K562 (cell line): ENCODE measurements at regions not wholly inside any gene's neighbourhood (a gene's known extent, or its start where the extent isn't known, plus 50 kb on each side); places are given as distances from the start of the nearest gene placed in this dataset.

ENCODE experiments used
- ATAC-seq: fragments of 200-7000 bp; cut with Tn5 transposase; 3 replicates; pipeline ENCODE4 v1.9.1; 2020; ENCODE audit warnings: moderate library complexity
- BruUV-seq: library from RNA; stranded (reverse); fragments of 400-500 nt; replicated peaks from 2 replicates; lab custom pipeline; 2021; lab: Mats Ljungman, UMichigan
- CTCF ChIA-PET: fragments of 300-600 bp; formaldehyde crosslinking; extraction: SDS; loops from one replicate; lab custom pipeline; 2021; ENCODE audit warnings: low intra/inter-chr PET ratio; lab: Yijun Ruan, JAX
- POLR2A ChIA-PET: fragments of 300-600, 350-650 bp; sonication (Branson Sonifier 250); formaldehyde crosslinking; extraction: SDS; loops from one replicate; lab custom pipeline; 2021; ENCODE audit warnings: antibody characterized with exemption, inconsistent platforms; lab: Yijun Ruan, JAX
- DNase-seq, 4 experiments: peaks; one replicate each; pipeline versions ENCODE4 v3.0.0 to v3.0.0-alpha.2; 2011 to 2018; ENCODE audit warnings: low spot score in 3 of 4, mixed read lengths in 3 of 4; ENCODE audit errors: extremely low read depth in 1 of 4
- FAIRE-seq: peaks from 2 replicates; lab custom pipeline; 2011; peaks lifted over from hg19 to GRCh38; lab: Jason Lieb, UNC
- H2AFZ ChIP-seq: 2 replicates; pipeline ENCODE4 v1.6.0; 2011; ENCODE audit warnings: low read depth, low read length, control low read depth, inconsistent platforms
- H3K27ac ChIP-seq: fragments of 200-600 bp; 3 replicates; pipeline ENCODE4 v1.8.0; 2011; ENCODE audit warnings: low read depth, mild to moderate bottlenecking, control low read depth, inconsistent platforms, low read length, moderate library complexity, mixed read lengths; ENCODE audit errors: extremely low read depth
- H3K27me3 ChIP-seq, 2 experiments: fragments of 300-600 bp in 1 of 2; 2 replicates in 1 of 2; 3 replicates in 1 of 2; pipeline versions ENCODE4 v1.6.0 to v1.8.0; 2011; ENCODE audit warnings: inconsistent platforms in 2 of 2, low read length in 2 of 2, mild to moderate bottlenecking in 1 of 2, mixed read lengths in 1 of 2, moderate library complexity in 1 of 2; ENCODE audit not compliant: control insufficient read depth in 2 of 2, insufficient read depth in 2 of 2
- H3K36me3 ChIP-seq: fragments of 300-600 bp; 3 replicates; pipeline ENCODE4 v1.8.0; 2011; ENCODE audit warnings: mild to moderate bottlenecking, low read length, inconsistent platforms; ENCODE audit not compliant: control insufficient read depth, insufficient read depth
- H3K4me1 ChIP-seq, 2 experiments: fragments of 200-600 bp in 1 of 2; replicated peaks in 1 of 2; 2 replicates in 1 of 2; 3 replicates in 1 of 2; pipeline versions ENCODE4 v1.5.1 to v1.8.0; 2011; ENCODE audit warnings: inconsistent platforms in 2 of 2, low read length in 2 of 2, mild to moderate bottlenecking in 1 of 2, mixed read lengths in 1 of 2, moderate library complexity in 1 of 2; ENCODE audit not compliant: control insufficient read depth in 2 of 2, insufficient read depth in 2 of 2
- H3K4me2 ChIP-seq: 2 replicates; pipeline ENCODE4 v1.6.1; 2011; ENCODE audit warnings: low read length, control low read depth, inconsistent platforms, mixed read lengths; ENCODE audit not compliant: insufficient read depth
- H3K4me3 ChIP-seq: fragments of 200-600 bp; sonication (generic), shearing (Covaris generic); 2 replicates; pipeline ENCODE4 v1.5.1; 2016; ENCODE audit warnings: control low read depth, inconsistent platforms
- H3K79me2 ChIP-seq: fragments of 200-600 bp; 3 replicates; pipeline ENCODE4 v1.8.0; 2011; ENCODE audit warnings: low read length, inconsistent platforms; ENCODE audit not compliant: control insufficient read depth, insufficient read depth
- H3K9ac ChIP-seq, 2 experiments: 2 replicates each; pipeline versions ENCODE4 v1.6.0 to v1.6.1; 2011; ENCODE audit warnings: low read depth in 2 of 2, low read length in 2 of 2, control low read depth in 1 of 2, inconsistent platforms in 1 of 2, mild to moderate bottlenecking in 1 of 2, mixed read lengths in 1 of 2; ENCODE audit not compliant: insufficient read depth in 1 of 2
- H3K9me1 ChIP-seq: one replicate; pipeline ENCODE4 v1.6.0; 2011; ENCODE audit warnings: inconsistent platforms, mild to moderate bottlenecking, low read length, moderate library complexity; ENCODE audit not compliant: control insufficient read depth, insufficient read depth
- H3K9me3 ChIP-seq: replicated peaks from 2 replicates; pipeline ENCODE4 v1.5.1; 2011; ENCODE audit warnings: low read depth, low read length, inconsistent platforms; ENCODE audit not compliant: control insufficient read depth, insufficient read depth
- H4K20me1 ChIP-seq: replicated peaks from 2 replicates; pipeline ENCODE4 v1.6.1; 2011; ENCODE audit warnings: low read length, inconsistent platforms, mixed read lengths; ENCODE audit not compliant: control insufficient read depth, insufficient read depth
- CTBP1 ChIP-seq: fragments of 450-650 bp; IDR thresholded peaks from 2 replicates; pipeline ENCODE4 v1.6.1; 2016; ENCODE audit warnings: borderline replicate concordance
- GTF2E2 ChIP-seq: fragments of 200-800 bp; sonication (Bioruptor generic); IDR thresholded peaks from 2 replicates; pipeline ENCODE4 v1.6.1; 2016; ENCODE audit warnings: missing genetic modification characterization, missing compliant biosample characterization
- HDGF ChIP-seq: fragments of 450-650 bp; IDR thresholded peaks from 2 replicates; pipeline ENCODE4 v1.6.1; 2016
- HLTF ChIP-seq: fragments of 450-650 bp; IDR thresholded peaks from 2 replicates; pipeline ENCODE4 v1.6.1; 2016
- KDM5B ChIP-seq: fragments of 200-600 bp; sonication (generic); IDR thresholded peaks from 2 replicates; pipeline ENCODE4 v1.6.1; 2012; ENCODE audit warnings: low read depth, mild to moderate bottlenecking, moderate library complexity, low read length, control low read depth, inconsistent platforms; ENCODE audit not compliant: insufficient replicate concordance
- MTA3 ChIP-seq: fragments of 450-650 bp; formaldehyde crosslinking; IDR thresholded peaks from 2 replicates; pipeline ENCODE4 v1.6.1; 2017; ENCODE audit warnings: mild to moderate bottlenecking, borderline replicate concordance
- NFYB ChIP-seq: IDR thresholded peaks from 2 replicates; pipeline ENCODE4 v1.6.1; 2011; ENCODE audit warnings: mild to moderate bottlenecking, moderate library complexity; ENCODE audit not compliant: insufficient read length; ENCODE audit errors: extremely low read depth
- NR4A1 ChIP-seq, 2 experiments: fragments of 250-450 bp in 1 of 2; fragments of 450-650 bp in 1 of 2; sonication (Bioruptor Pico) in 1 of 2; IDR thresholded peaks; 2 replicates each; pipeline versions ENCODE4 v1.4.0 to v1.6.1; 2016 to 2020; ENCODE audit warnings: mild to moderate bottlenecking in 2 of 2, missing compliant biosample characterization in 1 of 2, missing genetic modification characterization in 1 of 2, moderate library complexity in 1 of 2
- RBBP5 ChIP-seq: fragments of 200-600 bp; sonication (generic); IDR thresholded peaks from 2 replicates; pipeline ENCODE4 v1.6.1; 2012; ENCODE audit warnings: borderline replicate concordance, mild to moderate bottlenecking, low read length, control low read depth, inconsistent platforms; ENCODE audit not compliant: insufficient read depth, poor library complexity, severe bottlenecking
- RBFOX2 ChIP-seq: fragments of 200-400 bp; formaldehyde crosslinking; IDR thresholded peaks from 2 replicates; pipeline ENCODE4 v1.6.1; 2017; ENCODE audit warnings: low read depth, mild to moderate bottlenecking, low read length, moderate library complexity
- RUNX1 ChIP-seq: sonication (generic); IDR thresholded peaks from 2 replicates; pipeline ENCODE4 v1.6.1; 2016; ENCODE audit warnings: antibody characterized with exemption, low read depth
- STAT5A ChIP-seq: IDR thresholded peaks from 2 replicates; pipeline ENCODE4 v1.6.1; 2012; ENCODE audit warnings: low read length, inconsistent platforms, borderline replicate concordance
- TOE1 ChIP-seq, 2 experiments: fragments of 450-650 bp in 1 of 2; sonication (generic) in 1 of 2; formaldehyde crosslinking in 1 of 2; IDR thresholded peaks; 2 replicates each; pipeline versions ENCODE4 v1.7.1 to v1.8.0; 2016 to 2022; ENCODE audit warnings: borderline replicate concordance in 2 of 2, mild to moderate bottlenecking in 2 of 2, antibody characterized with exemption in 1 of 2, inconsistent platforms in 1 of 2, low read depth in 1 of 2, missing genetic modification reagents in 1 of 2, moderate library complexity in 1 of 2
- ZKSCAN3 ChIP-seq: fragments of 250-450 bp; sonication (Bioruptor Pico); IDR thresholded peaks from 2 replicates; pipeline ENCODE4 v1.4.0; 2020
- ZNF134 ChIP-seq: fragments of 250-450 bp; sonication (Bioruptor Pico); conservative IDR thresholded peaks from 2 replicates; pipeline ENCODE4 v1.4.0; 2020
- WGBS: fragments of 100-300 bp; shearing (Covaris generic); methylation state at CpG from one replicate; pipeline ENCODE4 v1.1.6; 2016; ENCODE audit warnings: low coverage, mixed read lengths; ENCODE audit not compliant: insufficient coverage; ENCODE audit errors: missing lambda C conversion rate; 5-methylcytosine and 5-hydroxymethylcytosine counted together
- in situ Hi-C: fragments of 300-500 bp; cut with MboI; formaldehyde crosslinking; loops from 4 replicates; pipeline ENCODE4 v1.15.0; 2018; ENCODE audit warnings: inconsistent platforms, mixed read lengths
- intact Hi-C: fragments of 100-400 bp; cut with micrococcal nuclease; formaldehyde crosslinking; loops from 2 replicates; pipeline ENCODE4 v1.14.2; 2022
- TF ChIP-seq, protein P1 (sequence below): fragments of 450-650 bp; IDR thresholded peaks from 2 replicates; pipeline ENCODE4 v1.7.0; 2016; ENCODE audit warnings: borderline replicate concordance
- TF ChIP-seq, protein P2 (sequence below): fragments of 450-650 bp; conservative IDR thresholded peaks from 2 replicates; pipeline ENCODE4 v1.6.1; 2016; ENCODE audit warnings: missing genetic modification characterization, low read depth, mild to moderate bottlenecking, missing compliant biosample characterization, moderate library complexity

DNA sequence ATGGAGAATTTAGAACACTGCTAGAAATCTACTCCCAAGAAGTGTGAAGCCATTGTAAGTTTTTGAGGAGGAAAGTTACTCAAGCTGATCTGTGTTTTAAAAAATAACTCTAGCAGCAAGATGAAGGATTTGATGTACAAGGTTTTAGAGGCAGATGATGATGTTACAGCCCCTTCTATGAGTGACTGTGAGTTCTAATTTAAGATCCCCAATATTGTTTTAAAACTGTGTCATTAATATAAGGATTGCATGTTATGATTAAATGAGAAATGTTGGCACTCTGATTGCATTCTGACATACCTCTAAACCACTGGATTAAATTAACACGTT lies 293.5 kb downstream of the ADGB start (continued):
- no peak for TF ChIP-seq ZNF134 (CRISPR knock-in tag)

DNA sequence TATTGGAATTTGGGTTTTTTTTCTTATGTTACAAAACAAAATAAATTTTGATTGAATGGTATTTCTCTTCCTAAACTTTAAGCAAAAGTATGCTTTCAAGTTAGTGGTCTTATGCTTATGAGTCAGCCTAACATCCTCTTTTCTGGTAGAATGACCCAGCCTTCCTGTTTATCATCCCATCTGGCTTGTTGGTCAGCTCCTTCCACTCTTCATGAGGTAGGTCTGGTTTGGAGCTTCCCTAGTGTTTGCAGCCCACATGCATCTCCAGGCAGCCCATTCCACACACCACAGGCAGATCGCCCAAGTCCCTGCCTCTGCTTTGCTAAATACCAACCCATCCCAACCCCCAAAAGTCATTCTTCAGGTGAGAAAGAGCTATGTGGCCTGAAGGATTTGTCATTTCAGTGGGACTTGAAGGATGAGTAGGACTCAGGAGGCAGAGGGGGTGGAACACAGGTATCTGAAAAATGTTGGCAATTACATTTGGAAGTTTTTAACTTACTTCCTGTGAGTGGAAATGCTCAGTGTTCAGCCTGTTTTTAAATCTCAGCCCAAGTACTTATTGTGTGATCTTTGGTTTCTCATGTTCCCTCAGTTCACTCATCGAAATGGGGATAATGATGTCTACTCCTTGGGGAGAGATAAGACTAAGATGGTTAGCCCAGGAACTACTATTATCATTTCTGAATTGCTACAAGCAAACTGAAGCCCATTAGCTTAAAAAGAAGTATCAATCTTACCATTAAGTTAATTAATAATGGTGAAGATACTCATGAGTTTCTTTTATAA lies 294.0 kb downstream of the ADGB start:
- H3K9ac ChIP-seq = peak overlapping the region; percentile 22 to 65; a peak in 3 of 4 replicates
- H3K9me1 ChIP-seq = no peaks in the 10 kb centered on the region
- ChIA-PET POLR2A (interaction anchor here (0.7 to 4.4 kb wide), 9 partner anchors 9 to 394 kb away, joined by 3 to 16 read pairs (median 3); no protein-coding TSS in a partner anchor), CTCF (interaction anchor here (0.6 to 1.0 kb wide), 2 partner anchors 35 to 194 kb away, joined by 4 to 5 read pairs; no protein-coding TSS in a partner anchor)
- no peaks in the 10 kb centered on the region for H4K20me1 ChIP-seq
- peaks cover 39 to 96% of the 10 kb centered on the region in 2 experiments for H3K4me1 ChIP-seq
- FAIRE-seq (peak; percentile 80), ATAC-seq (peak; percentile 62), DNase-seq (peak in 3 of 4 experiments; percentile 42 to 90 (median 83))
- peak overlapping the region; percentile 65 for H3K27ac ChIP-seq
- peaks cover 57% of the 10 kb centered on the region for H3K79me2 ChIP-seq
- no peak overlapping the region for H2AFZ ChIP-seq
- in situ Hi-C loops = loop anchor here (25.0 kb wide), 1 partner anchor 319 kb away; the partner anchor contains the start of gene STXBP5
- H3K27me3 ChIP-seq = no peaks in the 10 kb centered on the region
- H3K9me3 ChIP-seq = no peaks in the 10 kb centered on the region
- no peaks in the 10 kb centered on the region for H3K36me3 ChIP-seq
- TSS peak; percentile 84 for BruUV-seq
- H3K4me3 ChIP-seq = peak overlapping the region; percentile 36
- intact Hi-C loops = loop anchor here (2.0 kb wide), 1 partner anchor 16 kb away; no protein-coding TSS in a partner anchor
- 0% methylated on average over 2 of the region's 2 CpGs for WGBS
- H3K4me2 ChIP-seq = peak overlapping the region; percentile 79
- TF ChIP-seq CTBP1 (peak; percentile 87), NFYB (no peak), RBBP5 (peak; percentile 49), ZKSCAN3 (no peak), STAT5A (peak; percentile 51; the same call in 1 of the 2 replicates), KDM5B (peak; percentile 65), RUNX1 (no peak), MTA3 (peak; percentile 87), HLTF (0 out of 2 replicates have a peak, but pooled peaks have one; percentile 19), RBFOX2 (peak; percentile 61), GTF2E2 (tag) (peak; percentile 76), HDGF (peak; percentile 86), NR4A1 (CRISPR knock-in tag; IDR thresholded peaks at IDR 0.05) (no peak; the same call in 1 of the 2 replicates), NR4A1 (tag; IDR thresholded peaks at IDR 0.05) (peak; percentile 81; the same call in 1 of the 2 replicates), TOE1 (IDR thresholded peaks at IDR 0.05; ENCODE audit: borderline replicate concordance) (peak; percentile 40; the same call in 1 of the 2 replicates), TOE1 (CRISPR knock-in tag; IDR thresholded peaks at IDR 0.05; ENCODE audit: borderline replicate concordance, low read depth) (no peak)
- TF ChIP-seq, protein P1, sequence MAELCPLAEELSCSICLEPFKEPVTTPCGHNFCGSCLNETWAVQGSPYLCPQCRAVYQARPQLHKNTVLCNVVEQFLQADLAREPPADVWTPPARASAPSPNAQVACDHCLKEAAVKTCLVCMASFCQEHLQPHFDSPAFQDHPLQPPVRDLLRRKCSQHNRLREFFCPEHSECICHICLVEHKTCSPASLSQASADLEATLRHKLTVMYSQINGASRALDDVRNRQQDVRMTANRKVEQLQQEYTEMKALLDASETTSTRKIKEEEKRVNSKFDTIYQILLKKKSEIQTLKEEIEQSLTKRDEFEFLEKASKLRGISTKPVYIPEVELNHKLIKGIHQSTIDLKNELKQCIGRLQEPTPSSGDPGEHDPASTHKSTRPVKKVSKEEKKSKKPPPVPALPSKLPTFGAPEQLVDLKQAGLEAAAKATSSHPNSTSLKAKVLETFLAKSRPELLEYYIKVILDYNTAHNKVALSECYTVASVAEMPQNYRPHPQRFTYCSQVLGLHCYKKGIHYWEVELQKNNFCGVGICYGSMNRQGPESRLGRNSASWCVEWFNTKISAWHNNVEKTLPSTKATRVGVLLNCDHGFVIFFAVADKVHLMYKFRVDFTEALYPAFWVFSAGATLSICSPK = peak; percentile 74; the same call in 1 of the 2 replicates
- TF ChIP-seq, protein P2, sequence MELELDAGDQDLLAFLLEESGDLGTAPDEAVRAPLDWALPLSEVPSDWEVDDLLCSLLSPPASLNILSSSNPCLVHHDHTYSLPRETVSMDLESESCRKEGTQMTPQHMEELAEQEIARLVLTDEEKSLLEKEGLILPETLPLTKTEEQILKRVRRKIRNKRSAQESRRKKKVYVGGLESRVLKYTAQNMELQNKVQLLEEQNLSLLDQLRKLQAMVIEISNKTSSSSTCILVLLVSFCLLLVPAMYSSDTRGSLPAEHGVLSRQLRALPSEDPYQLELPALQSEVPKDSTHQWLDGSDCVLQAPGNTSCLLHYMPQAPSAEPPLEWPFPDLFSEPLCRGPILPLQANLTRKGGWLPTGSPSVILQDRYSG (tag) = peak; percentile 93
